K562 (cell line): ENCODE measurements at regions not wholly inside any gene's neighbourhood (a gene's known extent, or its start where the extent isn't known, plus 50 kb on each side); places are given as distances from the start of the nearest gene placed in this dataset.

ENCODE experiments used
- ATAC-seq: fragments of 200-7000 bp; cut with Tn5 transposase; 3 replicates; pipeline ENCODE4 v1.9.1; 2020; ENCODE audit warnings: moderate library complexity
- BruUV-seq: library from RNA; stranded (reverse); fragments of 400-500 nt; replicated peaks from 2 replicates; lab custom pipeline; 2021; lab: Mats Ljungman, UMichigan
- CTCF ChIA-PET: fragments of 300-600 bp; formaldehyde crosslinking; extraction: SDS; loops from one replicate; lab custom pipeline; 2021; ENCODE audit warnings: low intra/inter-chr PET ratio; lab: Yijun Ruan, JAX
- POLR2A ChIA-PET: fragments of 300-600, 350-650 bp; sonication (Branson Sonifier 250); formaldehyde crosslinking; extraction: SDS; loops from one replicate; lab custom pipeline; 2021; ENCODE audit warnings: antibody characterized with exemption, inconsistent platforms; lab: Yijun Ruan, JAX
- DNase-seq, 4 experiments: peaks; one replicate each; pipeline versions ENCODE4 v3.0.0 to v3.0.0-alpha.2; 2011 to 2018; ENCODE audit warnings: low spot score in 3 of 4, mixed read lengths in 3 of 4; ENCODE audit errors: extremely low read depth in 1 of 4
- FAIRE-seq: peaks from 2 replicates; lab custom pipeline; 2011; peaks lifted over from hg19 to GRCh38; lab: Jason Lieb, UNC
- H2AFZ ChIP-seq: 2 replicates; pipeline ENCODE4 v1.6.0; 2011; ENCODE audit warnings: low read depth, low read length, control low read depth, inconsistent platforms
- H3K27ac ChIP-seq: fragments of 200-600 bp; 3 replicates; pipeline ENCODE4 v1.8.0; 2011; ENCODE audit warnings: low read depth, mild to moderate bottlenecking, control low read depth, inconsistent platforms, low read length, moderate library complexity, mixed read lengths; ENCODE audit errors: extremely low read depth
- H3K27me3 ChIP-seq, 2 experiments: fragments of 300-600 bp in 1 of 2; 2 replicates in 1 of 2; 3 replicates in 1 of 2; pipeline versions ENCODE4 v1.6.0 to v1.8.0; 2011; ENCODE audit warnings: inconsistent platforms in 2 of 2, low read length in 2 of 2, mild to moderate bottlenecking in 1 of 2, mixed read lengths in 1 of 2, moderate library complexity in 1 of 2; ENCODE audit not compliant: control insufficient read depth in 2 of 2, insufficient read depth in 2 of 2
- H3K36me3 ChIP-seq: fragments of 300-600 bp; 3 replicates; pipeline ENCODE4 v1.8.0; 2011; ENCODE audit warnings: mild to moderate bottlenecking, low read length, inconsistent platforms; ENCODE audit not compliant: control insufficient read depth, insufficient read depth
- H3K4me1 ChIP-seq, 2 experiments: fragments of 200-600 bp in 1 of 2; replicated peaks in 1 of 2; 2 replicates in 1 of 2; 3 replicates in 1 of 2; pipeline versions ENCODE4 v1.5.1 to v1.8.0; 2011; ENCODE audit warnings: inconsistent platforms in 2 of 2, low read length in 2 of 2, mild to moderate bottlenecking in 1 of 2, mixed read lengths in 1 of 2, moderate library complexity in 1 of 2; ENCODE audit not compliant: control insufficient read depth in 2 of 2, insufficient read depth in 2 of 2
- H3K4me2 ChIP-seq: 2 replicates; pipeline ENCODE4 v1.6.1; 2011; ENCODE audit warnings: low read length, control low read depth, inconsistent platforms, mixed read lengths; ENCODE audit not compliant: insufficient read depth
- H3K4me3 ChIP-seq: fragments of 200-600 bp; sonication (generic), shearing (Covaris generic); 2 replicates; pipeline ENCODE4 v1.5.1; 2016; ENCODE audit warnings: control low read depth, inconsistent platforms
- H3K79me2 ChIP-seq: fragments of 200-600 bp; 3 replicates; pipeline ENCODE4 v1.8.0; 2011; ENCODE audit warnings: low read length, inconsistent platforms; ENCODE audit not compliant: control insufficient read depth, insufficient read depth
- H3K9ac ChIP-seq, 2 experiments: 2 replicates each; pipeline versions ENCODE4 v1.6.0 to v1.6.1; 2011; ENCODE audit warnings: low read depth in 2 of 2, low read length in 2 of 2, control low read depth in 1 of 2, inconsistent platforms in 1 of 2, mild to moderate bottlenecking in 1 of 2, mixed read lengths in 1 of 2; ENCODE audit not compliant: insufficient read depth in 1 of 2
- H3K9me1 ChIP-seq: one replicate; pipeline ENCODE4 v1.6.0; 2011; ENCODE audit warnings: inconsistent platforms, mild to moderate bottlenecking, low read length, moderate library complexity; ENCODE audit not compliant: control insufficient read depth, insufficient read depth
- H3K9me3 ChIP-seq: replicated peaks from 2 replicates; pipeline ENCODE4 v1.5.1; 2011; ENCODE audit warnings: low read depth, low read length, inconsistent platforms; ENCODE audit not compliant: control insufficient read depth, insufficient read depth
- H4K20me1 ChIP-seq: replicated peaks from 2 replicates; pipeline ENCODE4 v1.6.1; 2011; ENCODE audit warnings: low read length, inconsistent platforms, mixed read lengths; ENCODE audit not compliant: control insufficient read depth, insufficient read depth
- HDAC6 ChIP-seq: IDR thresholded peaks from 2 replicates; pipeline ENCODE4 v1.6.1; 2012; ENCODE audit warnings: low read depth, mild to moderate bottlenecking, control low read depth, inconsistent platforms, low read length, moderate library complexity
- HEY1 ChIP-seq: fragments of 250-450 bp; sonication (Bioruptor Pico); IDR thresholded peaks from 2 replicates; pipeline ENCODE4 v1.5.0; 2020; ENCODE audit warnings: mild to moderate bottlenecking, moderate library complexity, borderline replicate concordance
- POLR3G ChIP-seq: IDR thresholded peaks from 2 replicates; pipeline ENCODE4 v1.6.1; 2011; ENCODE audit not compliant: insufficient read length, insufficient replicate concordance; ENCODE audit errors: extremely low read depth
- RBM25 ChIP-seq: fragments of 200-400 bp; formaldehyde crosslinking; IDR thresholded peaks from 2 replicates; pipeline ENCODE4 v1.6.1; 2018; ENCODE audit warnings: low read length, low read depth, moderate library complexity; ENCODE audit not compliant: severe bottlenecking
- SMARCE1 ChIP-seq: fragments of 450-650 bp; IDR thresholded peaks from 2 replicates; pipeline ENCODE4 v1.7.1; 2016; ENCODE audit warnings: mild to moderate bottlenecking
- SP2 ChIP-seq: IDR thresholded peaks from 2 replicates; pipeline ENCODE4 v1.6.1; 2011; ENCODE audit warnings: mild to moderate bottlenecking, low read depth, low read length, moderate library complexity; ENCODE audit not compliant: poor library complexity, severe bottlenecking; ENCODE audit errors: extremely low read depth
- TCF3 ChIP-seq: sonication (generic); formaldehyde crosslinking; IDR thresholded peaks from 2 replicates; pipeline ENCODE4 v1.4.0; 2020; ENCODE audit warnings: mild to moderate bottlenecking, missing genetic modification reagents
- ZNF124 ChIP-seq: sonication (generic); formaldehyde crosslinking; IDR thresholded peaks from 2 replicates; pipeline ENCODE4 v1.8.1; 2022; ENCODE audit warnings: missing genetic modification reagents
- ZNF212 ChIP-seq: fragments of 450-650 bp; formaldehyde crosslinking; IDR thresholded peaks from 2 replicates; pipeline ENCODE4 v1.4.0; 2020; ENCODE audit warnings: mild to moderate bottlenecking
- ZNF23 ChIP-seq: fragments of 250-450 bp; sonication (Bioruptor Pico); IDR thresholded peaks from 2 replicates; pipeline ENCODE4 v1.4.0; 2020; ENCODE audit warnings: mild to moderate bottlenecking
- ZNF239 ChIP-seq: fragments of 250-450 bp; sonication (Bioruptor Pico); IDR thresholded peaks from 2 replicates; pipeline ENCODE4 v1.4.0; 2020; ENCODE audit warnings: mild to moderate bottlenecking
- WGBS: fragments of 100-300 bp; shearing (Covaris generic); methylation state at CpG from one replicate; pipeline ENCODE4 v1.1.6; 2016; ENCODE audit warnings: low coverage, mixed read lengths; ENCODE audit not compliant: insufficient coverage; ENCODE audit errors: missing lambda C conversion rate; 5-methylcytosine and 5-hydroxymethylcytosine counted together
- in situ Hi-C: fragments of 300-500 bp; cut with MboI; formaldehyde crosslinking; loops from 4 replicates; pipeline ENCODE4 v1.15.0; 2018; ENCODE audit warnings: inconsistent platforms, mixed read lengths
- intact Hi-C: fragments of 100-400 bp; cut with micrococcal nuclease; formaldehyde crosslinking; loops from 2 replicates; pipeline ENCODE4 v1.14.2; 2022
- TF ChIP-seq, protein P1 (sequence below): fragments of 450-650 bp; IDR thresholded peaks from 2 replicates; pipeline ENCODE4 v1.6.1; 2014; ENCODE audit warnings: low read depth, mild to moderate bottlenecking, moderate library complexity, borderline replicate concordance
- TF ChIP-seq, protein P2 (sequence below): sonication (generic); formaldehyde crosslinking; IDR thresholded peaks from 2 replicates; pipeline ENCODE4 v1.8.0; 2022; ENCODE audit warnings: mild to moderate bottlenecking, missing genetic modification reagents
- TF ChIP-seq, protein P3 (sequence below): fragments of 250-450 bp; sonication (Bioruptor Pico); IDR thresholded peaks from 2 replicates; pipeline ENCODE4 v1.8.0; 2022; ENCODE audit warnings: inconsistent platforms, mild to moderate bottlenecking, moderate library complexity, borderline replicate concordance
- TF ChIP-seq, protein P4 (sequence below), 2 experiments: fragments of 250-450 bp in 1 of 2; fragments of 450-650 bp in 1 of 2; sonication (Bioruptor Pico) in 1 of 2; IDR thresholded peaks; 2 replicates each; pipeline versions ENCODE4 v1.6.1 to v1.8.0; 2016 to 2021; ENCODE audit warnings: mild to moderate bottlenecking in 2 of 2, moderate library complexity in 2 of 2, missing compliant biosample characterization in 1 of 2, missing genetic modification characterization in 1 of 2

DNA sequence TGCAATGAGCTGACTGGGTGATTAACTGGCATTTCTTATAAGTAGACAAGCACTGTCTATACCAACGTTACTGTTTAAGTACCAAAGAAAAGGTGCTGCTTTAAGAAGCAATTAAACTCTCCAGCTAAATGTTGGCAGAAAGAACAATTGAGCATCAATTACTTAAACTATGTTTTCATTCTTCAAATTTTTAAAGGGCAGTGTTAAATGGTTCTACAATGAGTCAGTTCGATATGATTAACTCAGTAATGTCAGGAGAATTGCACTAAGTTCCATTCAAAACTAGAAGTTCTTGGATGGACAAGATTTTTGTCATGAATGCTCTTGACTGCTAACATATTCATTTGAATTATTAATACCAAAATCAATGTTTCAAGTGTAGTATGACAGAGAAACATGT, 593.7 kb downstream of the DNAH5 start:
- no peak for FAIRE-seq
- Histone ChIP-seq H3K27ac (no peak overlapping the region), H3K4me2 (no peak overlapping the region), H3K9me3 (no peaks in the 10 kb centered on the region), H4K20me1 (no peaks in the 10 kb centered on the region), H3K36me3 (no peaks in the 10 kb centered on the region), H2AFZ (no peak overlapping the region), H3K4me3 (no peak overlapping the region), H3K79me2 (no peaks in the 10 kb centered on the region), H3K9ac (no peak overlapping the region), H3K9me1 (no peaks in the 10 kb centered on the region), H3K27me3 (no peaks in the 10 kb centered on the region), H3K4me1 (no peaks in the 10 kb centered on the region)
- no peak for DNase-seq
- CTCF ChIA-PET: no interaction called here
- in situ Hi-C loops: no loop called here
- POLR2A ChIA-PET: no interaction called here
- BruUV-seq: no TSS peak
- intact Hi-C loops: no loop called here
- no peak for ATAC-seq
- 0% methylated on average over 2 of the region's 2 CpGs for WGBS
- TF ChIP-seq ZNF239 (CRISPR knock-in tag): no peak
- TF ChIP-seq SMARCE1: no peak
- TF ChIP-seq, protein P1, sequence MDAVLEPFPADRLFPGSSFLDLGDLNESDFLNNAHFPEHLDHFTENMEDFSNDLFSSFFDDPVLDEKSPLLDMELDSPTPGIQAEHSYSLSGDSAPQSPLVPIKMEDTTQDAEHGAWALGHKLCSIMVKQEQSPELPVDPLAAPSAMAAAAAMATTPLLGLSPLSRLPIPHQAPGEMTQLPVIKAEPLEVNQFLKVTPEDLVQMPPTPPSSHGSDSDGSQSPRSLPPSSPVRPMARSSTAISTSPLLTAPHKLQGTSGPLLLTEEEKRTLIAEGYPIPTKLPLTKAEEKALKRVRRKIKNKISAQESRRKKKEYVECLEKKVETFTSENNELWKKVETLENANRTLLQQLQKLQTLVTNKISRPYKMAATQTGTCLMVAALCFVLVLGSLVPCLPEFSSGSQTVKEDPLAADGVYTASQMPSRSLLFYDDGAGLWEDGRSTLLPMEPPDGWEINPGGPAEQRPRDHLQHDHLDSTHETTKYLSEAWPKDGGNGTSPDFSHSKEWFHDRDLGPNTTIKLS: no peak
- no peak for TF ChIP-seq ZNF124
- no peak for TF ChIP-seq TCF3
- TF ChIP-seq, protein P2, sequence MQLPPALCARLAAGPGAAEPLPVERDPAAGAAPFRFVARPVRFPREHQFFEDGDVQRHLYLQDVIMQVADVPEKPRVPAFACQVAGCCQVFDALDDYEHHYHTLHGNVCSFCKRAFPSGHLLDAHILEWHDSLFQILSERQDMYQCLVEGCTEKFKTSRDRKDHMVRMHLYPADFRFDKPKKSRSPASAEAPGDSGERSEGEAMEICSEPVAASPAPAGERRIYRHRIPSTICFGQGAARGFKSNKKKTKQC (CRISPR knock-in tag): no peak
- TF ChIP-seq, protein P3, sequence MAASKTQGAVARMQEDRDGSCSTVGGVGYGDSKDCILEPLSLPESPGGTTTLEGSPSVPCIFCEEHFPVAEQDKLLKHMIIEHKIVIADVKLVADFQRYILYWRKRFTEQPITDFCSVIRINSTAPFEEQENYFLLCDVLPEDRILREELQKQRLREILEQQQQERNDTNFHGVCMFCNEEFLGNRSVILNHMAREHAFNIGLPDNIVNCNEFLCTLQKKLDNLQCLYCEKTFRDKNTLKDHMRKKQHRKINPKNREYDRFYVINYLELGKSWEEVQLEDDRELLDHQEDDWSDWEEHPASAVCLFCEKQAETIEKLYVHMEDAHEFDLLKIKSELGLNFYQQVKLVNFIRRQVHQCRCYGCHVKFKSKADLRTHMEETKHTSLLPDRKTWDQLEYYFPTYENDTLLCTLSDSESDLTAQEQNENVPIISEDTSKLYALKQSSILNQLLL: no peak
- TF ChIP-seq POLR3G: no peak
- TF ChIP-seq ZNF23: no peak
- TF ChIP-seq, protein P4, sequence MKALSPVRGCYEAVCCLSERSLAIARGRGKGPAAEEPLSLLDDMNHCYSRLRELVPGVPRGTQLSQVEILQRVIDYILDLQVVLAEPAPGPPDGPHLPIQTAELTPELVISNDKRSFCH (CRISPR knock-in tag; IDR thresholded peaks at IDR 0.05): no peak
- TF ChIP-seq, protein P4 (tag; IDR thresholded peaks at IDR 0.05): no peak
- TF ChIP-seq RBM25: no peak
- no peak for TF ChIP-seq SP2
- no peak for TF ChIP-seq HDAC6
- TF ChIP-seq ZNF212 (CRISPR knock-in tag): no peak
- no peak for TF ChIP-seq HEY1 (CRISPR knock-in tag)
